HFFc6 (cell line): ENCODE measurements at regions not wholly inside any gene's neighbourhood (a gene's known extent, or its start where the extent isn't known, plus 50 kb on each side); places are given as distances from the start of the nearest gene placed in this dataset.

Source experiments
- DNase-seq: peaks from one replicate; pipeline ENCODE4 v3.0.0-alpha.2; 2018
- H3K27ac Mint-ChIP-seq: 2 replicates; pipeline ENCODE4 v1.8.0; 2020; ENCODE audit warnings: mild to moderate bottlenecking, mixed read lengths
- H3K27me3 Mint-ChIP-seq: 2 replicates; pipeline ENCODE4 v1.8.0; 2021; ENCODE audit warnings: mild to moderate bottlenecking, moderate library complexity, mixed read lengths; ENCODE audit not compliant: insufficient read depth
- H3K36me3 Mint-ChIP-seq: 2 replicates; pipeline ENCODE4 v1.8.0; 2021; ENCODE audit warnings: low read depth, mixed read lengths
- H3K4me1 Mint-ChIP-seq: 2 replicates; pipeline ENCODE4 v1.8.0; 2020; ENCODE audit warnings: low read depth, mixed read lengths
- H3K4me3 Mint-ChIP-seq: 2 replicates; pipeline ENCODE4 v1.8.0; 2020; ENCODE audit warnings: mild to moderate bottlenecking, moderate library complexity, mixed read lengths
- H3K9me3 Mint-ChIP-seq: 2 replicates; pipeline ENCODE4 v1.8.0; 2020; ENCODE audit warnings: mild to moderate bottlenecking, mixed read lengths
- TF ChIP-seq, protein P1 (sequence below): fragments of 200-600 bp; sonication (generic); IDR thresholded peaks from 2 replicates; pipeline ENCODE4 v1.5.0; 2021; ENCODE audit warnings: antibody characterized with exemption, mild to moderate bottlenecking

DNA sequence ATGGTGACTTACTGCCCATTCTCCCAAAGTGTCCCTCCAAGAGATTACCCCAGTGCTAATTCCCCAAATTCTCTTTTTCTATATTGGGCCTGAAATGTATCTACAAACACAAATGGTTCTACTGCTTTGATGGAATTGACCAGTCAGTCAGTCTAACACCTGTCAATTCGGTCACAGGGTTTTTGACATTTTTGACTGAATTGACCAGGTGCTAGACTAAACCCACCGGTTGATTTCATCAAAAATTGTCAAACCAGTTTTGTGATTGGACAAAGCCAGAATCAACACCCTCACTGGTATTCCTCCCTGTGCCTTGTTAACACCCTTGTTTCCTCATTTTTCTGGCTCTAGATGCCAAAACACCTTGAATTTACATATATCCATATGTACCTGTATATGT, 398.4 kb upstream of the NR2F2 start:
- Mint-ChIP-seq H3K9me3 (no peaks in the 10 kb centered on the region), H3K27me3 (no peaks in the 10 kb centered on the region; the same call in 1 of the 2 replicates), H3K27ac (peak overlapping the region; percentile 78; the same call in 1 of the 2 replicates), H3K4me3 (no peak overlapping the region), H3K36me3 (no peaks in the 10 kb centered on the region), H3K4me1 (peaks cover 21% of the 10 kb centered on the region)
- DNase-seq: no peak
- TF ChIP-seq, protein P1, sequence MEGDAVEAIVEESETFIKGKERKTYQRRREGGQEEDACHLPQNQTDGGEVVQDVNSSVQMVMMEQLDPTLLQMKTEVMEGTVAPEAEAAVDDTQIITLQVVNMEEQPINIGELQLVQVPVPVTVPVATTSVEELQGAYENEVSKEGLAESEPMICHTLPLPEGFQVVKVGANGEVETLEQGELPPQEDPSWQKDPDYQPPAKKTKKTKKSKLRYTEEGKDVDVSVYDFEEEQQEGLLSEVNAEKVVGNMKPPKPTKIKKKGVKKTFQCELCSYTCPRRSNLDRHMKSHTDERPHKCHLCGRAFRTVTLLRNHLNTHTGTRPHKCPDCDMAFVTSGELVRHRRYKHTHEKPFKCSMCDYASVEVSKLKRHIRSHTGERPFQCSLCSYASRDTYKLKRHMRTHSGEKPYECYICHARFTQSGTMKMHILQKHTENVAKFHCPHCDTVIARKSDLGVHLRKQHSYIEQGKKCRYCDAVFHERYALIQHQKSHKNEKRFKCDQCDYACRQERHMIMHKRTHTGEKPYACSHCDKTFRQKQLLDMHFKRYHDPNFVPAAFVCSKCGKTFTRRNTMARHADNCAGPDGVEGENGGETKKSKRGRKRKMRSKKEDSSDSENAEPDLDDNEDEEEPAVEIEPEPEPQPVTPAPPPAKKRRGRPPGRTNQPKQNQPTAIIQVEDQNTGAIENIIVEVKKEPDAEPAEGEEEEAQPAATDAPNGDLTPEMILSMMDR: no peak

DNA sequence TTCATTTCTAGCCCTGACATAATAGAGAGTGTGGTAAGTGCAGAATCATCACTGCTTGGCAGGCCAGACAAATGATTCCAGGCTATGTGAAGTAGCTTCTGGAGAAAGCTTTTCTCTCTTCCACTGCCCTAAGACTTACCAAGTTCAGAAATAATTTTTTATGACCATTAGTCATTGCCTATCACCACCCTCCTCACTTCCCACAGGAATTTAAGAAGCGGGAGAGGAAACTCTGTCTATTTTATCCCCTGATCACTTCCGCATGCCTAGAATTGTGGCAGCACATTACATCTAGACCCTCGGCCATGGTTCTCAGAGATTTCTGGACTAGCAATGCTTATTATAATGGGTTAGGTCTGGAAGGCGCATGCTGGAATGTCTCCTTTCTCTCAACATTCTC, 397.8 kb upstream of the NR2F2 start:
- H3K27ac Mint-ChIP-seq: peak overlapping the region; percentile 78
- H3K36me3 Mint-ChIP-seq: no peaks in the 10 kb centered on the region
- peak overlapping the region; percentile 60 for H3K4me3 Mint-ChIP-seq
- TF ChIP-seq, protein P1: no peak
- DNase-seq: peak; percentile 88
- H3K9me3 Mint-ChIP-seq: no peaks in the 10 kb centered on the region
- peaks cover 25% of the 10 kb centered on the region for H3K4me1 Mint-ChIP-seq
- H3K27me3 Mint-ChIP-seq: no peaks in the 10 kb centered on the region; the same call in 1 of the 2 replicates

DNA sequence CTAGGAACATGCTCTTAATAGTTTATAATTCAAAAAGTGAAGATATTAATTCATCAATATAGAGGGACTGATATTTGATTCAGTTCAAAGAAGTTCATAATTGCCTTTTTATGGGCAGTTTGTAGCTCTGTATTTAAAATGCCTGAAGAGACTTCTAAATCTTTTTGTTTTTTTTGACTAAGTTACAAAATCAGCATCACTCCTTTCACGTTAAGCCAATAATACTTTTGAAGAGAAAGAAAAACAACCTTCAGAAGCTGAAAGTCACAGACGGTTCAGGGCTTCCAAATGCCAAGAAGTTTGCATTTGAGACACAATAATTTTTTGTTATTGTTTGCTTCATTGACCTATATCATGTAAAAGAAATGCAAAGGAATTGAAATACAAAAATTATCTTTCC, 394.6 kb upstream of the NR2F2 start:
- H3K27me3 Mint-ChIP-seq: no peaks in the 10 kb centered on the region; the same call in none of the 2 replicates
- no peak overlapping the region for H3K4me3 Mint-ChIP-seq
- H3K4me1 Mint-ChIP-seq: peaks cover 25% of the 10 kb centered on the region
- TF ChIP-seq, protein P1: no peak
- no peak for DNase-seq
- H3K9me3 Mint-ChIP-seq: no peaks in the 10 kb centered on the region
- H3K36me3 Mint-ChIP-seq: no peaks in the 10 kb centered on the region
- H3K27ac Mint-ChIP-seq: no peak overlapping the region

DNA sequence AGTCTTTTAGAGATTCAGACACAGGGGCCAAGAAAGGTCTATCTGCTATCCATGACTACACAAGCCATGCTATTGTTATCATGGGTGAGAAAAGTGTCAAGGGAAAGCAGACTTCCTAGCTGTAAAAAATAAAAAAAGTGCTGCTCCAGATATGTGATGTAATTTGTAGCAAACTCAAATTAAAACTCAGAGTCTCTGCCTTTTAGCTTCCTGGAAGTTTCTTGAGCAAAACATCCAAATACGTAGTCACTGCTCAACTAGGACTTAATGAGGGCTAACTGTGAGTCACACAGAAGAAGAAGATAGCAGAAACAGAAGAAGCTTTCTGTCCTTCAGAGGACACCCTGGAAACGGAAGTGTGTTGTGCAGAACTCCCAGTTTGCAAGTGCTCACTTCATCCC, 393.4 kb upstream of the NR2F2 start:
- H3K27ac Mint-ChIP-seq: peak overlapping the region; percentile 25; the same call in 1 of the 2 replicates
- no peaks in the 10 kb centered on the region; the same call in none of the 2 replicates for H3K27me3 Mint-ChIP-seq
- TF ChIP-seq, protein P1: no peak
- no peaks in the 10 kb centered on the region for H3K9me3 Mint-ChIP-seq
- DNase-seq: peak; percentile 40
- H3K4me1 Mint-ChIP-seq: peaks cover 23% of the 10 kb centered on the region
- no peak overlapping the region for H3K4me3 Mint-ChIP-seq
- H3K36me3 Mint-ChIP-seq: no peaks in the 10 kb centered on the region

DNA sequence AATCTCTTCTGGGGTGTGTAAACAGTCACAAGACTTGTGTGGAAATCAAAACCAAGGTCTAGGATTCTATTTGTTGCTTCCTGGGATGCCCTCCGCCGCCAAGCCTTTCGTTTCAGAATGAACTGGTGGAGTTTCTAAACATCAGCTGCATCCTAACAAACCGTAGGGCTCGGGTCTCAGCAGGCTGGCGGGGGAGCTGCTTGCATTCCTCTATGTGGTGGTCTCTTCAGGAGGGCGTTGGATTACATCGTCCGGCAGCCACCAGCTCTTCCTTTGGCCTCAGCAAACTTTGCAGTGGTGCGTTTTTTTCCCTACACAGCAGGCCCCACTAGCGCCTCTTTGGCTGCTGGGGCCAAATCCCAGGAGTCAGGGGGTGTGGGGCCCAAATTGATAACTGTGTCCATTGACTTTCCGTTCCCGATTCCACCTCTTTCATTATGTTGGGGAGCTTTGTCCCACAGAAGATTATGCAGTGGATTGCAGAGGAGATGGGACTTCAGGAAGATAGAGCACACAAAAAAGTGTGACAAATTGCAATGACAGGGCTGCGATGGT, 390.0 kb upstream of the NR2F2 start:
- TF ChIP-seq, protein P1: no peak
- Mint-ChIP-seq H3K36me3 (no peaks in the 10 kb centered on the region), H3K4me3 (no peak overlapping the region), H3K4me1 (peaks cover 9% of the 10 kb centered on the region), H3K27ac (no peak overlapping the region), H3K9me3 (no peaks in the 10 kb centered on the region), H3K27me3 (no peaks in the 10 kb centered on the region; the same call in 1 of the 2 replicates)
- no peak for DNase-seq
